Stimulated activated CD8-positive, alpha-beta memory T cell treated with anti-CD3 and anti-CD28 coated beads, Interleukin-15, amount 100 ng/mL, for 4 hours (primary cell): ENCODE measurements at regions not wholly inside any gene's neighbourhood (a gene's known extent, or its start where the extent isn't known, plus 50 kb on each side); places are given as distances from the start of the nearest gene placed in this dataset.
"Not testable (repeated sequence)": the region's sequence is repeated elsewhere in the genome, so short reads cannot be mapped to it uniquely, and the experiment has no call there.

Experiments
- DNase-seq, 2 donors: peaks; one replicate each; pipeline ENCODE4 v3.0.0-alpha.2; 2020; ENCODE audit warnings: low read depth in 2 of 2

GRCh38 chr21:35204125-35204524, 155.0 kb upstream of the RUNX1 start:
- no peak for DNase-seq

- DNase-seq = no peak
These were observed 154.2 kb upstream of the RUNX1 start for GRCh38 chr21:35203093-35203977.

- no peak for DNase-seq
These were observed 153.3 kb upstream of the RUNX1 start for GRCh38 chr21:35202431-35202830.

- DNase-seq = no peak
These were observed 152.7 kb upstream of the RUNX1 start for GRCh38 chr21:35201799-35202198.

- DNase-seq = no peak
These were observed 152.2 kb upstream of the RUNX1 start for GRCh38 chr21:35201288-35201687.

- no peak for DNase-seq
These were observed 150.6 kb upstream of the RUNX1 start for GRCh38 chr21:35199733-35200015.

GRCh38 chr21:35198982-35199732, 150.1 kb upstream of the RUNX1 start:
- no peak for DNase-seq

GRCh38 chr21:35198565-35198964, 149.5 kb upstream of the RUNX1 start:
- no peak for DNase-seq

GRCh38 chr21:35197992-35198431, 148.9 kb upstream of the RUNX1 start:
- no peak for DNase-seq

GRCh38 chr21:35197191-35197590, 148.1 kb upstream of the RUNX1 start:
- no peak for DNase-seq

GRCh38 chr21:35196128-35196527, 147.0 kb upstream of the RUNX1 start:
- no peak for DNase-seq

- DNase-seq = no peak
These were observed 146.1 kb upstream of the RUNX1 start for GRCh38 chr21:35195232-35195631.

GRCh38 chr21:35191754-35192153, 142.7 kb upstream of the RUNX1 start:
- no peak for DNase-seq

GRCh38 chr21:35191128-35191527, 142.0 kb upstream of the RUNX1 start:
- DNase-seq = no peak

- DNase-seq = no peak
These were observed 141.1 kb upstream of the RUNX1 start for GRCh38 chr21:35190201-35190701.

- DNase-seq = no peak
These were observed 140.2 kb upstream of the RUNX1 start for GRCh38 chr21:35189077-35189863.

GRCh38 chr21:35183389-35183788, 134.3 kb upstream of the RUNX1 start:
- not testable (repeated sequence) for DNase-seq

- no peak for DNase-seq
These were observed 131.0 kb upstream of the RUNX1 start for GRCh38 chr21:35179990-35180540.

- no peak for DNase-seq
These were observed 129.7 kb upstream of the RUNX1 start for GRCh38 chr21:35178827-35179226.

GRCh38 chr21:35178098-35178497, 129.0 kb upstream of the RUNX1 start:
- no peak for DNase-seq

GRCh38 chr21:35172231-35172630, 123.1 kb upstream of the RUNX1 start:
- DNase-seq = no peak

- DNase-seq = no peak
These were observed 122.3 kb upstream of the RUNX1 start for GRCh38 chr21:35171385-35171784.
